PFSK-1 (cell line): ENCODE measurements at regions not wholly inside any gene's neighbourhood (a gene's known extent, or its start where the extent isn't known, plus 50 kb on each side); places are given as distances from the start of the nearest gene placed in this dataset.

Experiments used
- FOXP2 ChIP-seq: optimal IDR thresholded peaks from 2 replicates; pipeline ENCODE3; 2011; ENCODE audit warnings: borderline replicate concordance, control low read depth, inconsistent platforms; ENCODE audit not compliant: insufficient read depth; ENCODE audit errors: extremely low read length, extremely low read depth
- POLR2AphosphoS5 ChIP-seq: IDR thresholded peaks from 2 replicates; pipeline ENCODE4 v1.6.1; 2012; ENCODE audit warnings: low read depth, mild to moderate bottlenecking, control low read depth, low read length, moderate library complexity
- REST ChIP-seq, 2 experiments: IDR thresholded peaks; 2 replicates each; pipeline versions ENCODE4 v1.6.1 to v1.8.0; 2011 to 2012; ENCODE audit warnings: low read depth in 2 of 2, low read length in 2 of 2, control low read depth in 1 of 2, inconsistent platforms in 1 of 2, mild to moderate bottlenecking in 1 of 2, moderate library complexity in 1 of 2; ENCODE audit not compliant: insufficient read depth in 1 of 2
- SIN3A ChIP-seq: IDR thresholded peaks from 2 replicates; pipeline ENCODE4 v1.6.1; 2012; ENCODE audit warnings: mild to moderate bottlenecking, low read length, moderate library complexity, borderline replicate concordance; ENCODE audit not compliant: insufficient read depth
- TAF1 ChIP-seq: IDR thresholded peaks from 2 replicates; pipeline ENCODE4 v1.6.1; 2012; ENCODE audit warnings: low read length, control low read depth, borderline replicate concordance; ENCODE audit not compliant: insufficient read depth

GRCh38 chr12:43294916-43295315 is 257.1 kb downstream of the ADAMTS20 start:
- TF ChIP-seq REST (IDR thresholded peaks at IDR 0.05; ENCODE audit: insufficient read depth in 1 of 2, low read depth in 2 of 2, low read length in 2 of 2) (no peak), POLR2AphosphoS5 (no peak), SIN3A (no peak), FOXP2 (no peak), TAF1 (no peak)

GRCh38 chr12:43294147-43294546 is 257.9 kb downstream of the ADAMTS20 start:
- TF ChIP-seq FOXP2 (no peak), POLR2AphosphoS5 (no peak), REST (IDR thresholded peaks at IDR 0.05; ENCODE audit: insufficient read depth in 1 of 2, low read depth in 2 of 2, low read length in 2 of 2) (no peak), TAF1 (no peak), SIN3A (no peak)

GRCh38 chr12:43293396-43293795 is 258.6 kb downstream of the ADAMTS20 start:
- TF ChIP-seq REST (IDR thresholded peaks at IDR 0.05; ENCODE audit: insufficient read depth in 1 of 2, low read depth in 2 of 2, low read length in 2 of 2) (no peak), TAF1 (no peak), SIN3A (no peak), FOXP2 (no peak), POLR2AphosphoS5 (no peak)

- no peak for TF ChIP-seq FOXP2
These were observed 259.3 kb downstream of the ADAMTS20 start for GRCh38 chr12:43292699-43293098.

GRCh38 chr12:43291516-43291915 is 260.5 kb downstream of the ADAMTS20 start:
- TF ChIP-seq TAF1 = no peak
- TF ChIP-seq FOXP2 = no peak
- no peak for TF ChIP-seq SIN3A
- TF ChIP-seq POLR2AphosphoS5 = no peak
- no peak for TF ChIP-seq REST (IDR thresholded peaks at IDR 0.05; ENCODE audit: insufficient read depth in 1 of 2, low read depth in 2 of 2, low read length in 2 of 2)
